KOPT-K1 (cell line): ENCODE measurements at regions not wholly inside any gene's neighbourhood (a gene's known extent, or its start where the extent isn't known, plus 50 kb on each side); places are given as distances from the start of the nearest gene placed in this dataset.

Experiments used
- H3K27ac ChIP-seq: fragments of 200-600 bp; sonication (generic); 2 replicates; pipeline ENCODE4 v1.5.1; 2016; ENCODE audit warnings: antibody characterized with exemption, mild to moderate bottlenecking, low read depth, low read length; ENCODE audit not compliant: poor library complexity, severe bottlenecking
- H3K36me3 ChIP-seq: fragments of 200-600 bp; sonication (generic); 2 replicates; pipeline ENCODE4 v1.5.1; 2017; ENCODE audit warnings: antibody characterized with exemption, mild to moderate bottlenecking, low read length, moderate library complexity; ENCODE audit not compliant: insufficient read depth
- H3K9me3 ChIP-seq: fragments of 200-600 bp; sonication (generic); 2 replicates; pipeline ENCODE4 v1.5.1; 2017; ENCODE audit warnings: antibody characterized with exemption, low read length, mild to moderate bottlenecking; ENCODE audit not compliant: insufficient read depth, poor library complexity, severe bottlenecking

DNA sequence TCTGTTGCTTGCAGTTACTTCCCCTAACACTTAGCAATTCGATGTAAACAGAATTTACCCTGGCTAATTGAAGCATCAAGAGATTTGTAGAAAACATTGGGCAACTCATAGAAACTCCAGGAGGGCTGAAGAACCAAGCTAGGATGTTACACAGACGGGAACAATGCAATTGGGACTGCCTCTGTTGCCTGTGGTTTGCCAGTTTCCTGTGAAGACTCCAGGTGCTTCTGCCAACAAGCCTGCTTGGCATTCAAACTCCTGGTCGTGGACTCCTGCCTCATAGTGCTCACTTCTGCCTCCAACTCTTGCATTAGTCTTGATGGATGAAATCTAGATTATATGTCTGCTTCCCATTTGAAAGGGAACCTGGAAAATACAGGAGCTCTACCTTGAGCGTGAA lies 246.0 kb downstream of the BMP4 start:
- Histone ChIP-seq H3K36me3 (no peaks in the 10 kb centered on the region), H3K27ac (no peak overlapping the region), H3K9me3 (no peaks in the 10 kb centered on the region)

- no peaks in the 10 kb centered on the region for H3K9me3 ChIP-seq
- H3K27ac ChIP-seq: no peak overlapping the region
- H3K36me3 ChIP-seq: no peaks in the 10 kb centered on the region
These were observed 247.2 kb downstream of the BMP4 start for GRCh38 chr14:53709381-53709780.

- H3K9me3 ChIP-seq: no peaks in the 10 kb centered on the region
- H3K27ac ChIP-seq: no peak overlapping the region
- no peaks in the 10 kb centered on the region for H3K36me3 ChIP-seq
These were observed 253.2 kb downstream of the BMP4 start for GRCh38 chr14:53703457-53703856.

DNA sequence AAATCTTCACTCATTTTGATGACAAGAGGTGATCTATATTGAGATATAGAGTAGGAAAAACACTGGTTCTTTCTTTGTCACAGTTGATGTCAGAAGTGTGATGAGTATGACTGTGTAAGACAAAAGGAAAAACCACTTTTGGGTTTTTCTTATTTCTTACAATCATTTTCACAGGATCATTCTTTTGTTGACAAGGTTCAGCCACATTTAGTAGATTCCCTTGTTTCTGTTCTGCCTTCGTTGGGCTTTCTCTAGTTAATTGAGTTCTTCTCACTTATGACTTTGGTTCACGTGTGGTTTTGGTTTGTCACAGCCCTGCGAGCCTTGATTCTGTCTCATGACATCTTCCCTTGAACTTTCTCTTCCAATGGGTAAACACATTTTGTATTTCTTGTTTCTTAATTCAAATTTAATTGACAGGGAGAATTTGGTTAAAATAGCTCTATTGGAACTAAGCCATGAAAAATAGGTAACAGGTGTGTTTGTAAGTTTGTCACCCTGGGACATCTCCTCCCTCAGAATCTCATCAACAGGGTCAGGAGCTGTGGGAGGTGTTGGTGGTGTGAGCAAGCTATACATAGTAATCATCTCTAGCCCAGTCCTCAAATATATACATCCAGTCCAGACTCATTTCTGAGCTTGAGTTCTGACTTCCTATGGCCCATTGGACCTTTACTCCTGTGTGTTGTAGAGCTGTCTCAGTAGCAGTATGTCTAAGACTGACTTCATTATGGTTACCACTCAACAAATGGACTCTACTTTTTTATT lies 255.3 kb downstream of the BMP4 start:
- H3K36me3 ChIP-seq: no peaks in the 10 kb centered on the region
- H3K27ac ChIP-seq: no peak overlapping the region
- no peaks in the 10 kb centered on the region for H3K9me3 ChIP-seq

GRCh38 chr14:53696217-53696965 lies 260.2 kb downstream of the BMP4 start:
- Histone ChIP-seq H3K9me3 (no peaks in the 10 kb centered on the region), H3K27ac (no peak overlapping the region), H3K36me3 (no peaks in the 10 kb centered on the region)

- Histone ChIP-seq H3K36me3 (no peaks in the 10 kb centered on the region), H3K9me3 (no peaks in the 10 kb centered on the region), H3K27ac (no peak overlapping the region)
These were observed 260.9 kb downstream of the BMP4 start for GRCh38 chr14:53695692-53696214.

DNA sequence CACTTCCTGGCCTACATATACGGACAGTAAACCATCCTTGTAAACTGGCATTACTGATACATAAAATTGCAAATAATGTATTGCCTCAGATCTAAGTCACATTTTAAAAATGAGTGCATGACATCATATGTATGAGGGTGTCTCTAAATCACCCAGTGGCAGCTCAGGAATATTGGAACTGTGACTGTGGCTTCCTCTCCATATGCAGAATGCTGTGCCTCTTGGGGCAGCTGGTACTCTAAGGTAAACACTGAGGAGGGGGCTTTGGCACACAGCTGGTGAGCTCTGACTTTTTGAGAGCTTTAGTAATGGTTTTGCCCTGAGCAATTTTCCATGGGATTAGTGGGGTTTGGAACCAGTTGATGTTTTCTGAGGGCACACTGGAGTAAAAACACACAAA lies 263.7 kb downstream of the BMP4 start:
- Histone ChIP-seq H3K36me3 (no peaks in the 10 kb centered on the region), H3K27ac (no peak overlapping the region), H3K9me3 (no peaks in the 10 kb centered on the region)

DNA sequence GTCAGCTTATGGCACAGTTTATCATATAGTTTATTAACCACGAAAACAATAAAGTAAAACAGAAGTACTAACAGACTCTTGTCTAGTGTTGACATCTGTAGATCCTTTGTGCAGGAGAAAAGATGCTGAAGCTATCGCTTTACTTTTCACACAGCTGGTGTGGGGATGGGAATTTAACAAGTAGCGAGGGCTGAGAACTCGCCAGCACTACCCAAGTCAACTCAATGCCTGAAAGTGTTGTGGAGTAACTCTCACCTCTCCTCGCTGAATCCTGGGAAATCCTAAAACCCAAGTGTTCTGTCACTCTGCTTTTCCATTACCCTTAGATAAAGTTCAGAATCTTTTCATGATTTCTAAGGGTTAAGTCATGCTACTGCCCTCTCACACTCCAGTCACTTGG lies 264.2 kb downstream of the BMP4 start:
- H3K9me3 ChIP-seq: no peaks in the 10 kb centered on the region
- no peaks in the 10 kb centered on the region for H3K36me3 ChIP-seq
- H3K27ac ChIP-seq: no peak overlapping the region

GRCh38 chr14:53683229-53683628 lies 273.4 kb downstream of the BMP4 start:
- H3K9me3 ChIP-seq: peaks cover 9% of the 10 kb centered on the region
- no peaks in the 10 kb centered on the region for H3K36me3 ChIP-seq
- no peak overlapping the region for H3K27ac ChIP-seq

DNA sequence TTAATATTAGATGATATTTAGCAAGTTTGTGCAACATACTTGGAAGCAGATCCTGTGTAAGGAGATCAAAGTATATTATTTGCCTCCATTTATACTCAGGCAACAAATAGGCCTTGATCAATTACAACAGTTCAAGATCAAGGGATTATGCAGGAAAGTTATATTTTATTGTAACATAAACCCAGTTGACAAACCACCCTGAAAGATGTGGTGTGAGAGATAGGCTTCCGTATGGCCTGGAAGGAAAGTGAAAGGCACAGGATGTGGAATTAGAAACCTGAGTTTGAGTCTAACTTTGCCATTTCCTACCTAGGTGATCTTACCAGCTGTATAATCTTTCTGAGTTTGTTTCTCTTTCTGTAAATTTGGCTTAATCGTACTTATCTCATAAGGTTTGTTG lies 284.1 kb downstream of the BMP4 start:
- Histone ChIP-seq H3K27ac (no peak overlapping the region), H3K36me3 (no peaks in the 10 kb centered on the region), H3K9me3 (peaks cover 8% of the 10 kb centered on the region)

DNA sequence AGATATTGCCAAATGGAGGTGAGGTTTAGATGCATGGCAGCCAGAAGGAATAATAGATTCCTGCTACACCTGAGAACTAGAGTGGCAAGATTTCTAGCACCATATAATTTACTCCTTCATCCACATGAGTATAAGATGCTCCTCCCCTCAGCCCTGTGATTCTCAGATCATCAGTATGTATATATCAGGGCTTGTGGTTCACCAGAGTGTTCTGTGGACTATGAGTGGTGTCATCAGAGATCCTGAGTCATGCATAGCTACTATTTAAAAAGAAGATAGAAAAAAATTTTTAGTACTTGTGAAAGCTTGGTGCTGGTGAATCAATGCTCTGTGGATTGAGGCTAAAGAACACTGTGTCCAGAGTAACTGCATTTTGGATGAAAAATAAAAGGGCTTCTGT lies 285.9 kb downstream of the BMP4 start:
- Histone ChIP-seq H3K9me3 (no peaks in the 10 kb centered on the region), H3K27ac (no peak overlapping the region), H3K36me3 (no peaks in the 10 kb centered on the region)

GRCh38 chr14:53668897-53669296 lies 287.7 kb downstream of the BMP4 start:
- Histone ChIP-seq H3K9me3 (no peaks in the 10 kb centered on the region), H3K36me3 (no peaks in the 10 kb centered on the region), H3K27ac (no peak overlapping the region)

DNA sequence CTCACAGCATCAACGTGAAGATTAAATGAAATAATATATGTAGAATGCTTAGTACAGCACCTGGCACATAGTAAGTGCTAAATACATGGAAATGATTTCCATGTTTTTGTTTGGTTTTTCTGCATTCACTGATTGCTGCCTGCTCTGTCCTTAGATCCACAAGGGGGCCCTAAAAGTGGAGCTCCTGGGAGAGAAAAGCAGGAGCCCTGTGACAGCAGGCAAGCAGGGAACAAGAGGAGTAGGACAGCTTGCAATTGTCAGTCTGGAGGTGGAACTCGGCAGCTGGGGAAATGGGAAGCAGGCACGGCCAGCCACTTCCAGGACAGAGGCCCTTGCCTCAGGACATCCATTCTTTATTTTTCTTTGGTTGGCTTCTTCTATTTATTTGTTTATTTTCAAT lies 292.9 kb downstream of the BMP4 start:
- peaks cover 8% of the 10 kb centered on the region for H3K9me3 ChIP-seq

DNA sequence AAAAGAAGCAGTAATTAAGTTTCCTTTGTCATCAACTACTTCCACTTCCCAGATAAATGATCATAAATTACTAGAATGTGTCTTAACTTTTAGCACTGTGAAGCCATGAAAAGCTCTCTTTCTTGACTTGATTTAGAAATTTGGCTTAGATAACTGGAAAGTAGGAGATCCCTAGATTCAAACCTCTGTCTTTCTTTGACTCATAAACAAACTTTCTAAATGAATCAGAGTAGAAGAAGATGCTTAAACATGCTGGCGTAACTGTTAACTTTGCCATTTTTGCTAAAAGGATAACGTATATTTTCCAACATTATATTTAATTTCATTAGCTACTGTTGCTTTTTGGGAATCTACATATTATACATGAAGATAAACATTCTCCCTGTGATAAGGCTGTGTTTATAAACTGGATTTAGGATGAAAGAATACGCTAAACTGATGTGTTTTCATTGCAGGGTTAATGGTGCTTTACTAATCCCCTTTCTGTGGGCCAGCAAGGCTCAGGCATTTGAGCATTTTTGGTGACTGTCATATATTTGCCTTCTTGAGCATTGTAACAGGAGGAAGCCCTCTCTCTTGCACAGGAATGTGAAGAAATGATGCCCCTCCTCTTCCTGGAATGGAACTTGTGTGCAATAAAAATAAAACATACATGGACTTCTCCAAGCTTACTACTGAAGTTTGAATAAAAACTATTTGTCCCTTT lies 301.4 kb downstream of the BMP4 start:
- no peaks in the 10 kb centered on the region for H3K36me3 ChIP-seq
- H3K27ac ChIP-seq: no peak overlapping the region

More for the DNA sequence above, 292.9 kb downstream of the BMP4 start:
- no peak overlapping the region for H3K27ac ChIP-seq
- no peaks in the 10 kb centered on the region for H3K36me3 ChIP-seq

DNA sequence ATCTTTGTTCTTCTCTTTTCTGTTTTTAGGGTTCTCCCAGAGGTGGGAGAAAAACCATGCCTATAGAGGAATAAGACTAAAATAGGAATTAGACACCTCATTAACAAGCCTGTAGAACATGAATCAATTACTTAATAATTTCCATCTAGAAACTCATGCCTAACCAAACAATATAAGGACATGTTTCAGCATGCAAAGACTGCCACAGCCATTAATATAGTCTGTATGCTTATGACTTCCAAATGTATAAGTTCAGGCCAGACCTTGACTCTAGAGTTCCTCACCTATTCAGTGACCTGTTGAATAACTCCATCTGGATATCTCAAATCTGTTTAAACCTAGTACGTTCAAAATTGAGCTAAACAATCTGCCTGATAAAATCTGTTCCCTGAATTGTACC lies 304.6 kb downstream of the BMP4 start:
- no peak overlapping the region for H3K27ac ChIP-seq
- H3K36me3 ChIP-seq: no peaks in the 10 kb centered on the region
- no peaks in the 10 kb centered on the region for H3K9me3 ChIP-seq

More for the DNA sequence above, 301.4 kb downstream of the BMP4 start:
- no peaks in the 10 kb centered on the region for H3K9me3 ChIP-seq
